GM18502 (cell line): ENCODE measurements at regions not wholly inside any gene's neighbourhood (a gene's known extent, or its start where the extent isn't known, plus 50 kb on each side); places are given as distances from the start of the nearest gene placed in this dataset.
"Not testable (repeated sequence)": the region's sequence is repeated elsewhere in the genome, so short reads cannot be mapped to it uniquely, and the experiment has no call there.

Experiments used
- ATAC-seq: cut with Tn5 transposase; IDR thresholded peaks from one replicate; pipeline ENCODE4 v1.9.1; 2021; ENCODE audit warnings: mild to moderate bottlenecking; ENCODE audit not compliant: unreplicated experiment, poor library complexity

DNA sequence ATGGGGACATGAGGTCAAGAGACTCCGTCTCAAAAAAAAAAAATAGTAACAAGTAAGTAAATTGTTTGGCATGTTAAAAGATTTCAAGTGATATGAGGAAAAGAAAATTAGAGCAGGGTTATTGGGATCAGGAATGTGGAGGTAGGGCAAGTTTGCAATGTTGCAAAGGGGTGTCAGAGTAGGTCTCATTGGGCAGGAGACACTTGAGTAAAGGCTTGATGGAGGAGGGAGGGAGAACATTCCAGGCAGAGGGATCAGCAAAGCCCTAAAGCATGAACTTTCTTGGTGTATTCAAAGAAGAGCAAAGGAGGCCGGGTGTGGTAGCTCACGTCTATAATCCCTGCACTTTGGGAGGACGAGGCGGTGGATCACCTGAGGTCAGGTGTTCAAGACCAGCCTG, 87.1 kb upstream of the HAND1 start:
- no peak for ATAC-seq

DNA sequence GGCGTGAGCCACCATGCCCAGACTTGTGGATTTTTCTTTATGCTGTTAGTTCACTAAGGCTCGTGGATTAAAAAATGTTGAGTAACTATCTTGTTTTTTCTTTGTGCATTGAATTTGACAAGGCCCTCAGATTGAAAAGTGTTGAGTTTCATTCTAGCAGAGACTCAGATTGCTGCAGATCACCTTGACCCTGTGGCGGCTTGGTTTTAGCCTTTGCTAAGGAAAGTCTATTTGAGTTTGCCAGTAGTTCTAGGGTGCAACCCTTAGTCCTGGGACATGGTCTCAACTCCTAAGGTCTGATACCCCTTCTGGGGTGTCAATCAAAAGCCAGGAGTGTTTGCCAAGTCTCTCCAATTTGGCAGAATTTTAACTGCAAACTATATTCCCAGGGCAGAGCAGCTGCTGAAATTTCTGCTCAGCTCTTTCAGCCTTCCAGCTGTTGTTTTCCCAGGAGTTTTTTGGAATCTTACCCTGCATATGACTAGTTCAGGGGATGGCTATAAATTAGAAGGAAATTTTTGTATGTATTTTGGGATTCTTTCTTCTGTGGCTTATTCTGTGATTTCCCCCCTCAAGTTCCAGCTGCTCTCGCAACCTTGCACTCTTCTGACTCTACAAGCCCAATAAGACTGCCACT, 84.3 kb upstream of the HAND1 start:
- ATAC-seq: no peak

DNA sequence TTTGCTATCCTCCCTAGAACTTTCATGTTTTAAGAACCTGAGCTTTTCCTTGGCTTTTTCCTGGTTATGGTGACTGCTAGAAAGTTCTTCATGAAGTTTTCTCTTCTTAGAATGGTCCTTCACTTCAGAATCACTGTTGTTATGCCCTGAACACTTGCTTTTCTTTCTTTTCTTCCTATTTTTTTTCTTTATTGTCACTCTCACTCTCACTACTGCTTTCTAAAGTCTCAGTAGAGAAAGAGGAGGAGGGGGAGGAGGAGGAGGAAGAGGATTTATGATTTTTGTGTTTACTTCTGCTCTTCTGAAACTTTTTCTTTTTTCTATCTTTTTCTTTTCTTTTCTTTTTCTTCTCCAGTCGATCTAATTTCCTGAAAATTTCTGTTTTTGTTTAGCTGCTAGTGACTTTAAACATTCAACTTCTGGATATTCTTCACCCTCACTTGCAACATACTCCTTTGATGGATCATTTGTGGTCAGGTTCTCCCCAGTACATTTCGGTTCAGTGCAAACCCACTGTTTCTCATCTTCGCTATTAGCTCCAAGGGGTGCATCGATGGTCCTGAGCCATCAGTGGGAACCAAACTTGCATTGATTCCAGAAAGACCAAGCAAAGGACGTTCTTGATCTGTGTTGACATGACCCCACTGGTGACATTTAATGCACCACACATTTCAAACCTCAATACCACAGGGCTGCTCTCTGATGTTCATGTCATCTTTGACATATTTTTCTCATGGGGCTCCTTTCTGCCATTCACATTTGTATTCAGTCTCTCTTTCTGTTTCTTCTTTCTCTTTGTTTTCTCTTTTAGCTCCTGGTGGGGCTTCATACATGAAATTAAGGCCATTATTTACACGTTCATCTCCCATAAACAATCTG, 81.6 kb upstream of the HAND1 start:
- no peak for ATAC-seq

DNA sequence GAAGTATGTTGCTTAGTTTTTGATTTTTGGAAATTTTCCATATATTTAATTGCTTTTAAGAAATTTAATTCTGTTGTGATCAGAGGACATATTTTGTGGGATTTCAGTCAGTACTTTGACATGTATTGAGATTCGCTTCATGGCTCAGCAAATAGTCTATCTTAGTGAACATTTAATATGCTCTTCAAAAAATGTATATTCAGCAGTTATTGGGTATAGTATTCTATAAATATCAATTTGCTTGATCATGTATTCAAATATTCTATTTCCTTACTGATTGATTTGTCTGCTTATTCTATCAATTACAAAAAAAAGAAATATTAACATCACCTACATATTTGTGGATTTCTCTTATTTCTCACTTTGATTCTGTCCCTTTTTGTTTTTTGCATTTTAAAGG, 79.5 kb upstream of the HAND1 start:
- no peak for ATAC-seq

DNA sequence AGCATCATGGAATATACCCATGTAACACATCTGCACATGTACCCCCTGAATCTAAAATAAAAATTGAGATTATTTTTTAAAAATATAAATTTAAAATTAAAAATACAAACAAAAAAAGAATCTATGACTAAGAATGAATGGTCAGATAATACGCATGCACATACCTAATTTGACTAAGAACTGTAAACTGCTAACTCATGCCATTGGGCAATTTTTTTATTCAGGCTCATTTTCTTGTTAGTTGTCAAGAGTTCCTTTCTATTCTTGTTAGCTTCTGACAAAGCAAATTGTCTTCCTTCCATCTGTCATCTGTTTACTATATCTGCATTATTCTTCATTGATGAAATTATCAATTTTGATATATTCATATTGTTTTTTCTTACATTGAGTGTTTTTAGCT, 69.5 kb upstream of the HAND1 start:
- ATAC-seq: no peak

DNA sequence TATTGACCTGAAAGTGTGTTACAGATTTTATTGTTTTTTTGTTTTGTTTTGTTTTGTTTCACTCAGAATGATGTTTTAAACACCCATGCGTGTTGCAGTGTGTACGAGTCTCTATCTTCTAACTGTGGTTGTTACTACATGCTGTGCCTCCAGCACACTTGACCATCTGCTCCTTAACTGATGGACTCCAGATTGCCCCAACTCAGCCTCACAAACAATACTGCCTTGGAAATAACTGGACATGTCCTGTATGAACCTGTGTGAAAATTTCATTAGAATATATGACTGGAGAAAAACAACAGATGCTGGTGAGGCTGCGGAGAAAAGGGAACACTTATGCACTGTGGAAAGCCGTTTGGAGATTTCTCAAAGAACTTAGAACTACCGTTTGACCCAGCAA, 68.7 kb upstream of the HAND1 start:
- no peak for ATAC-seq

DNA sequence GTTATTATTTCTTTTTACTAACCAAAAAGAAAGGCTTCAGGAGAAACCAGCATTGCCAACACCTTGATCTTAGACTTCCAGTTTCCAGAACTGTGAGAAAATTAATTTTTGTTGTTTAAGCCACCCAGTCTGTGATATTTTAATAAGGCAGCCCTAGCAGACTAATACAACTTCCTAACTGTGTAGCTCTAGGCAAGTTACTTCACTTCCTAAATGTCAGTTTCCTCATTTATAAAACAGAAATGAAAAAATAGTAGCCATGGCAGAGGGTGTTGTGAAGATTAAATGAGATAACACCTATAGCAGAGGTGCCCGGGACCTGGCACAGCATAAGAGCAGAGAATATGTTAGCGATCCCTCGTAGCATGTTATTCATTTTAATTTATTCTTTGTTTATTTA, 66.6 kb upstream of the HAND1 start:
- ATAC-seq: no peak

DNA sequence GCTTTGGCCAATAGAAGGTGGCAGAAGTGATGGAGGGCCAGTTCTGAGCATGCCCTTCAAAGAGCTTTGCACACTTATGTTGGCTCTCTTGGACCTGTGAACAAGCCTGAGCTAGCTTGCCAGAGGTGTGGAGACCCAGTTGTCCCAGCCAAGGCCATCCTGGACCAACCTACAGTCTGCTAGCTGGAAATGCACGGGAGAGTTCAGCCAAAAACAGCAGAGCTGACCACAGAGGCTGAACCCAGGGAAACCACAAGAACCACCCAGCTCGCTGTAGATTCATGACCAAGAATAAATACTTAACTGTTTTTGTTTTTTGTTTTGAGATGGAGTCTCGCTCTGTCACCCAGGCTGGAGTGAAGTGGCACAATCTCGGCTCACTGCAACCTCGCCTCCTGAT, 65.4 kb upstream of the HAND1 start:
- no peak for ATAC-seq

DNA sequence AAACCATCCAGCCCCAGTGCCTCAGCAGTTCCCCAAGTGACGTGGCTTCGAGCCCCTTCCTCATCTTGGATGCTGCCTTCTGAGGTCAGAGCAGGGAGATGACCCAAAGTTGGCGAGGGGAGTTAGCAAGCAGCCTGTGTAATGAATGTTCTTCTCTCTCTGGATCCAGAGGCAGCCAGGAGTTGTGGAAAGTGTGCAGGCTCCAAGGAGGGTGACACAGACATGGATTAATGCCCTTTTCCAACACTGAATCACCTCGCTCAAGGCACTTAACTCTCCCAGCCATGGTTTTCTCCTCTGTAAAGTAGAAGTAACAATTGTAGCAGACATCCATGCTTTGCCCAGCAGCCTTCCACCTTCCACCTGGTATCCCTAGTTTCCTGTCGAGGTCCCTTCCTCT, 64.6 kb upstream of the HAND1 start:
- no peak for ATAC-seq

DNA sequence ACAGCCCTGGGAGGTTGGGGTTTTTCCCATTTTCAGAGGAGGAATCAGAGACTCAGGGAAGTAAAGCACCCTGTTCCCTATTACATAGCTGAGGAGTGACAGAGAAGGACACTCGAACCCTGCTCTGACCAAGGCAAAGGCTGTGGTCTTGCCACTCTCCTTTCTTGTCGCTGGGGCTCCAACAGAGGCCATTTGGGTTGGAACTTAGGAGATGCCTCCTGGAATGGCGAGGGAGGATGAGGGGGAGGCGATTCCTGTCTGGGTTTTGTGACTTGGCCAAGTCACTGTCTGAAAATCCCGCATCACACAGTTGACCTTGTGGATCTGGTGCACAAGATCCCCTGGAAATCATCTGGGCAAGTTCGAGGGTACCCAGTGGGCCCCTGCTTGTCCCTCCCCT, 64.0 kb upstream of the HAND1 start:
- no peak for ATAC-seq

DNA sequence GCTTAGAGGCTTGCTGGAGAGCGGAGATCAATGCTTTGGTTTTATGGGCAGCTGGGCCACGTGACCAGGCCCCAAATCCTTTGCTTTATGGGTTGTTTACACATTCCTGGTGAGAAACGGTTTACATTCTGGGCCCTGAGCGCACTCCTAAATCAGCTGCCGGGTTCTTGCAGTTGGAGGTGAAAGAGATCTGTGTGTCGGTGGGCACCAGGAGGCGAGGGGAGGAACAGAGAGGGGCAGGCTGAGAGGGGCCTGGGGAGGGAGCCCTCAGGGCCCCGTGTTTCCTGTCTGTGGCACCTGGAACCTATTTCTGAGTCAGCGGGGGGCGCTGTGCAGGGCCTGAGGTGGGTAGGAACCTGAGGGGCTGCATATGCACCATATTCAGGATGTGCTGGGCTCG, 63.5 kb upstream of the HAND1 start:
- no peak for ATAC-seq

DNA sequence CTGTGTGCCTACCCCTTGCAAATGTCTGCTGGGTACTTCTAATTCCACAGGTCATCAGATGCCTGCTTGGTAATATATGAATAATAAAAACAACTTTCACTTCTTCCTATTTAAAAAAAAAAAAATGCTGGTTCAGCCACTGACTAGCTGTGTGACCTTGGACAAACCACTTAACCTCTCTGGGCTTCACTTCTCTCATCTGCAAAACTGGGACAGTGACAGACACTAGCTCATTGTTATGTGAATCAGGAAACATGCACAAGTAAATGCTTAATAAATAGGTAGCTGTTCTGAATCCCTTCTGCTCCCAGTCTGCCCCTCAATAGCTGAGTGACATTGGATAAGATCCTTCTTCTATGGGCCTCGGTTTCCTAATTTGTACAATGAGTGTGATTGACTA, 62.6 kb upstream of the HAND1 start:
- ATAC-seq: no peak

DNA sequence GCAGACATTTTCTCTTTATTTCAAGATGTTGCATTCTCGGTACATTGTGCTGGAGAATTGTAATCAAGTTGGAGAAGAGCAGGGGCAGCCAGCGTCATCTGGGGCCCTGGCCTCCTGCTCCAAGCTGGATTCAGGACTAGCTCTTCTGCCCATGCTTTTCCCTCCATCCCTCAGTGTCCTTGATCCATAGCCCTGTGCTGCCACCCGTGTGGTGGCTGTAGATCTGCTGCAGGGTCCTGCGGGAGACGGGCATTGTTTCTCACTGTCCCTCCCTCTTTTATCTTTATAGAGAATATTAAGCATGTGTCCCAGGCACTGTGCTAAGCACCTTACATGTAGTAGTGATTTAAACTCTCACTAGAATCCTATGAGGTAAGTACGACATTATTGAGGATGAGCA, 60.5 kb upstream of the HAND1 start:
- ATAC-seq: no peak

DNA sequence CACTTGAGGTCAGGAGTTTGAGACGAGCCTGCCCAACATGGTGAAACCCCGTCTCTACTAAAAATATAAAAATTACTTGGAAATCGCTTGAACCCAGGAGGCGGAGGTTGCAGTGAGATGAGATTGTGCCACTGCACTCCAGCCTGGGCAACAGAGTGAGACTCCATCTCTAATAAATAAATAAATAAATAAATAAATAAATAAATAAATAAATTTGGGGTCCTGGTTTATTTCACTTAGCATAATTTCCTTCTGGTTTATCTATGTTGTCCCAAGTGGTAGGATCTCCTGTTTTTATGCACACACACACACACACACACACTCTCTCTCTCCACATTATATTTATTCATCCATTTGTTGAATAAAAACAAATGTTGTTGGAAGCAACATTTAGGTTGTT, 58.4 kb upstream of the HAND1 start:
- ATAC-seq: not testable (repeated sequence)

DNA sequence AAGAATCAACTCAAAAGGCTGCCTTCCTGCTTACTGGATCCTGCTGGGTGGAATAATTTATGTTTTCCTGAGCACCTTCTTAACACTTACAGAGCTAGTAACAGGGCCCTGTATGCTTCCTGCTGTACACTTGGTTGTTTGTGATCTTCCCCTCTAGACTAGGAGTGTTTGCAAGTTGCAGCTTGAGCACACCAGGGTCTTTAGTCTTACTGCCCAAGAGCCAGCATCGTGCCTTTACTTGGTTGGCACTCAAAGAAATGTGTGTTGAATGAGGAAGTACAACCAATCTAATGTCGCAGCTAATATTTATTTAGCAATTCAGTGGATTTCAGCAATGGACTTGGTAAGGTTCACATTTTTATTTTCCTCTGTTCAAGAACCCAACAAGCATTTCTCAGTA, 57.5 kb upstream of the HAND1 start:
- no peak for ATAC-seq

DNA sequence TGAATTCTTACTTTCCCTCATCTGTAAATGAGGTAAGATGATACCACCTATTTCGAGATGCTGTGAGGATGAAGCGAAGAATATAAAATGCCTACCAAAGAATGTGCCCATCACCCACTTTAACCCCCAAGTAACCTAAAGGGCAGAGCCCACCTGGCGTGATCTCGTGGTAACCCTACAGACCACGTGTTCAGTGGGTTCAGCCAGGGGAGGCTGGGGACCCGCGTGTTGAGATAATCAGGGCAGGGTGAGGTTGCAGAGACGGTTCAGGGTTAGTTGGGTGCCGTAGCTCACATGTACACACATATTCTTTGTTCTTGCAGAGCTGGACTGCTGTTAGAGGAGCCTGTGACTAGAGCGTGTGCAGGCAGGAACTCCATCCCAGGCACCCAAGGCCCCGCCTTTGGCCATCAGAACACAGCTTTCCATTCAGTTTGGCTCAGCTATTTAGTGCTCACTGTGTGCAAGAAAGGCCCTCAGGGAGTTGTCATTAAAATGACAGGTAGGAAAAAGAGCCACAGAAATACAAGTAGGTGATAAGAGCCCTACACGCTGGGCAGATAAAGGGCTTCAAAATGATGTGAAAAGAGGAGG, 56.5 kb upstream of the HAND1 start:
- ATAC-seq: no peak

DNA sequence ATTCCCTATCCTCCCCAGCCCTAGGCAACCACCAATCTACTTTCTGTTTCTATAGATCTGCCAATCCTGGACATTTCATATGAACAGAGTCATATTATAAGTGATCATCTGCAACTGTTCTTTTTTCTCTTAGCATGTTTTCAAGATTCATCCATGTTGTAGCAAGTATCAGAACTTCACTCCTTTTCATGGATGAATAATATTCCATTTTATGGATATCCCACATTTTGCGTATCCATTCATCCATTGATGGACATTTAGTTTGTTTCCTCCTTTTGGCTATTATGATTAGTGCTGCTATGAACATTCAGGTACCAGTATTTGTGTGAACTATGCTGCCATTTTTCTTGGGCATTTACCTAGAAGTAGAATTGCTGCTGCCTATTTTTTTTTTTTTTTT, 51.3 kb upstream of the HAND1 start:
- ATAC-seq: no peak

DNA sequence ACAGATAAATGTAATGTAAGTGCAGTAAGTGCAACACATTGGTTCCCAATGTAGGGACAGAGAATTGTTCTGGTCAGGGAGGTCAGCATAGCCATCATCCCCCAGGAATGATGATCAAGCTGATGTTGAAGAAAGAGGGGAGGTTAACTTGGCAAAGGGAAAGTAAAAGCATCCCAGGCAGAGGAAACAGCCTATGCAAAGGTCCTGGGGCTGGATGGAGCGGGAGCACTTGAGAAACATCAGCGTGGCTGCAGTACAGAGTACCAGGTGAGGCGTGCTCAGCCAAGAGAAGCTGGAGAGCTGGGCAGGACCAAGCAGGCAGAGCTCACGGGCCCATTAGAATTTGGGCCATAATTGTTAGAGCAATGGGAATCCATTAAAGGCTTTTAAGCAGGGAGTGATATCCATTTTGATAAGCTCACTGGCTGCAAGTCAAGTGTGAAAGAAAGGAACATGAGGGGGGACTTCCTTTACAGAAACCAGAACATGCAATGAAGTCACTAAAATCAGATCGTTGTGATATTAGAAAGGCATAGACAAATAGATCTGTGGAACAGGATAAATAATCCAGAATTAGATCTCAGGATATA, 50.1 kb upstream of the HAND1 start:
- ATAC-seq: no peak
